ENCODE measurements at regions not wholly inside any gene's neighbourhood (a gene's known extent, or its start where the extent isn't known, plus 50 kb on each side); places are given as distances from the start of the nearest gene placed in this dataset.
"Not testable (repeated sequence)": the region's sequence is repeated elsewhere in the genome, so short reads cannot be mapped to it uniquely, and the experiment has no call there.

- peak; percentile 96 for FAIRE-seq
These were observed 144.7 kb upstream of the ZNF217 start for GRCh38 chr20:53738039-53738944.

- FAIRE-seq, result no peak
These were observed 143.9 kb upstream of the ZNF217 start for GRCh38 chr20:53737396-53738038.

- FAIRE-seq, result peak; percentile 85
These were observed 143.2 kb upstream of the ZNF217 start for GRCh38 chr20:53736757-53737395.

- FAIRE-seq, result no peak
These were observed 142.6 kb upstream of the ZNF217 start for GRCh38 chr20:53736122-53736756.

- peak; percentile 98 for FAIRE-seq
These were observed 142.0 kb upstream of the ZNF217 start for GRCh38 chr20:53735536-53736050.

DNA sequence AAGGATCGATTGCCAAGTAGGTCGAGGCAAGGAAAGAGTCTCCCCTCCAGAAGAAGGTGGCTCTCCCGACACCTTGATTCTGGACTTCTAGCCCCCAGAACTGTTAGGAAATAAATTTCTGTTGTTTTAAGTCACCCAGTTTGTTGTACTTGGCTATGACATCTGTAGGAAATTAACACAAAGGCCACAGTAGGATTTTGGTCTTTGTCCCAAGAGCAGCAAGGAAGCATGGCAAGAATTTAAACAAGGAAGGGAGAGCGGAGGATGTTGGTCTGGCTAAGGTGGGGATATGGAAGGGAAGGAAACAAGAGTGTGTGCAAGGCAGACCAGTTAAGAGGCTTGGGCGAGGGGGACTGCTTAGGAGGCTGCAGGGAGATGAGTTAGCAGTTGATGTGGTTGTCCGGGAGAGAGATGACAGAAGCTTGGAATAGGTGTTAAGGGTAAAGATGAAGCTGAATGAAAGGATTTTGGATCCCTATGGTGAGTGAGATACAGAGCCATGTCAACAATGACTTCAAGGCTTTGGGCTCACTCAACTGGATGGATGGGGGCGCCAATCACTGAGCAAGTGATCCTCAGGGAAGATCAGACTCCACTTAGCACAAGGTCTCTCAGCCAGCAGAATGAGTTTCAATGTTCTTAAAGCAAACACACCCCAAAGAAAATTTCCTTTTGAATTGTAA is 140.5 kb upstream of the ZNF217 start:
- FAIRE-seq, result no peak

DNA sequence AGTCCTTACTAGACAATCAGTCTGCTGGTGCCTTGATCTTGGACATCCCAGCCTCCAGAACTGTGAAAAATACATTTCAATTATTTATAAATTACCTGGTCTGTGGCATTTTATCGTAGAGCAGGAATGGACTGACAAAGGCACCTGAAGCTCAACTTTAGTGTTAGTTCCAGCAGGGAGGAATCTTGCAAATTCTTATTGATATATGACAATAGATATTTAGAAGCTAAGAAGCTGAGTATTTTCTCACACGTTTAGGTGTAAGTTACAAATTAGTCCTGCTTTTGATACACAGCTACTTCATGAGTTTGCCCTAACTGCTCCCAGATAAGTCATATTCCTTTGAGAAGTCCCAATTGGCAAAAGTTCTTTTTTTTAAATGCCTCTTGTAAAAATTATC is 138.0 kb upstream of the ZNF217 start:
- no peak for FAIRE-seq

DNA sequence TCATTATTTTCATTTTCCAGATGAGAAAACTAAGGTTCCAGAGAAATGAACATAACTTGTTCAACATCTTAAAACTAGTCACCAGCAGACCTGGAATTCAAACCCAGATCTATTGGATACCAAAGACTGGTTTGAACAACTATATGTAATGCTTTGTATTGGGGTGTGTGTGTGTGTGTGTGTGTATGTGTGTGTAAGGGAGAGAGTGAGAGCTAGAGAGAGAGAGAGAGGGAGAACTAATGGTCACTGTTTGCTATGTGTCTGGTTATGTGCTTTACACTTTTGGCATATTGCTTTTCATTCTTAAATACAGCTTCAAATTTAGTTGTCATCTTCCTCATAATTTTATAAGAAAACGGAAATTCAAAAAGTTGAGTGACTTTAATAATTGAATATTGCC is 134.7 kb upstream of the ZNF217 start:
- no peak for FAIRE-seq

DNA sequence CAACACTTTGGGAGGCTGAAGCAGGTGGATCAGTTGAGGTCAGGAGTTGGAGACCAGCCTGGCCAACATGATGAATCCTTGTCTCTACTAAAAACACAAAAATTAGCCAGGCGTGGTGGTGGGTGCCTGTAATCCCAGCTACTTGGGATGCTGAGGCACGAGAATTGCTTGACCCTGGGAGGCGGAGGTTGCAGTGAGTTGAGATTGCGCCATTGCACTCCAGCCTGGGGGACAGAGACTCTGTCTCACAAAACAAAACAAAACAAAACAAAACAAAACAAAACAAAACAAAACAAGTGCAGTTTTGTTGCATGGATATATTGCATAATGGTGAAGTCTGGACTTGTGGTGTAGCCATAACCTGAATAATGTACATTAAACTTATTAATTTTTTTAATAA is 133.6 kb upstream of the ZNF217 start:
- FAIRE-seq, result not testable (repeated sequence)

DNA sequence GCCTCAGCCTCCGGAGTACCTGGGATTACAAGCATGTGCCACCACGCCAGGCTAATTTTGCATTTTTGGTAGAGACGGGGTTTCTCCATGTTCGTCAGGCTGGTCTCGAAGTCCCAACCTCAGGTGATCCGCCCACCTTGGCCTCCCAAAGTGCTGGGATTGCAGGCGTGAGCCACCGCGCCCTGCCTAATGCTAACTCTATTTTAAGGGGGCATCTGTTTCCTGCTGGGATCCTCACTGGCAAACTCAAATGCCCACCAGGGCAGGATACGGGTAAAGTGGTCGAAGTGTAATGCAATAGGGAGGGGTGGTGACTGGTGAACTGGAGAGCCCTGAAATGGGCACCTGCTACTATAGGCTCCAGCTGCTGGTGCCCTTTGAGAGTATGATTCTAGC is 131.9 kb upstream of the ZNF217 start:
- FAIRE-seq, result no peak

GRCh38 chr20:53723621-53724020 is 130.0 kb upstream of the ZNF217 start:
- FAIRE-seq, result no peak

DNA sequence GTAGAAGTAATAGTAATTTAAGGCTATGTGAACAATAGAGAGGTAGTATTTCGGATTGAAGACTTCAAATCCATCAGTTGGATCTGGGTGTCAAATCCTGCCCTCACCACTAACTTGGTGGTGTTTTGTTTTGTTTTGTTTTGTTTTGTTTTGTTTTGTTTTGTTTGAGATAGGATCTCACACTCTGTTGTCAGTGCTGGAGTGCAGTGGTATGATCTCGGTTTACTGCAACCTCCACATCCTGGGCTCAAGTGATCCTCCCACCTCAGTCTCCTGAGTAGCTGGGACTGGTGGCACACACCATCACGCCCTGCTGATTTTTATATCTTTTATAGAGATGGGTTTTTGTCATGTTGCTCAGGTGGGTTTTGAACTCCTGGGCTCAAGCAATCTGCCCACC is 129.4 kb upstream of the ZNF217 start:
- no peak for FAIRE-seq

DNA sequence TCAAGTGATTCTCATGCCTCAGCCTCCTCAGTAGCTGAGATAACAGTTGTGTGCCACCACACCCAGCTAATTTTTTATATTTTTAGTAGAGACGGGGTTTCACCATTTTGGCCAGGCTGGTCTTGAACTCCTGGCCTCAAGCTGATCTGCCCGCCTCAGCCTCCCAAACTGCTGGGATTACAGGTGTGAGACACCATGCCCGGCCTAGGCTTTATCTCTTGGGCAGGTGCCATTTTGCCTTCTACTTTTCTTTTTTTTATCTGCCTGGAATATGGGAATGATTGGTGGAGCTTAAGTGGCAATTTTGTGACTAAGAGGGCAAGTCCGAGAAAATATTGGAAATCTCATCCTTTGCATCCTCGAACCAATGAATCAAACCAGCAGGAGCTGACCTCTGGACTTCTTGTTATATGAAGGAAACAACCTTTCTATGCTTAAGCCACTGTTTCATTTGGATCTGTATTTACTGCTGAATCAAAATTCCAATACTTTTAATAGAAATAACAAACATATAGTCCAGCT is 128.9 kb upstream of the ZNF217 start:
- FAIRE-seq, result no peak

GRCh38 chr20:53721445-53721963 is 127.9 kb upstream of the ZNF217 start:
- not testable (repeated sequence) for FAIRE-seq

GRCh38 chr20:53719171-53719803 is 125.6 kb upstream of the ZNF217 start:
- not testable (repeated sequence) for FAIRE-seq

DNA sequence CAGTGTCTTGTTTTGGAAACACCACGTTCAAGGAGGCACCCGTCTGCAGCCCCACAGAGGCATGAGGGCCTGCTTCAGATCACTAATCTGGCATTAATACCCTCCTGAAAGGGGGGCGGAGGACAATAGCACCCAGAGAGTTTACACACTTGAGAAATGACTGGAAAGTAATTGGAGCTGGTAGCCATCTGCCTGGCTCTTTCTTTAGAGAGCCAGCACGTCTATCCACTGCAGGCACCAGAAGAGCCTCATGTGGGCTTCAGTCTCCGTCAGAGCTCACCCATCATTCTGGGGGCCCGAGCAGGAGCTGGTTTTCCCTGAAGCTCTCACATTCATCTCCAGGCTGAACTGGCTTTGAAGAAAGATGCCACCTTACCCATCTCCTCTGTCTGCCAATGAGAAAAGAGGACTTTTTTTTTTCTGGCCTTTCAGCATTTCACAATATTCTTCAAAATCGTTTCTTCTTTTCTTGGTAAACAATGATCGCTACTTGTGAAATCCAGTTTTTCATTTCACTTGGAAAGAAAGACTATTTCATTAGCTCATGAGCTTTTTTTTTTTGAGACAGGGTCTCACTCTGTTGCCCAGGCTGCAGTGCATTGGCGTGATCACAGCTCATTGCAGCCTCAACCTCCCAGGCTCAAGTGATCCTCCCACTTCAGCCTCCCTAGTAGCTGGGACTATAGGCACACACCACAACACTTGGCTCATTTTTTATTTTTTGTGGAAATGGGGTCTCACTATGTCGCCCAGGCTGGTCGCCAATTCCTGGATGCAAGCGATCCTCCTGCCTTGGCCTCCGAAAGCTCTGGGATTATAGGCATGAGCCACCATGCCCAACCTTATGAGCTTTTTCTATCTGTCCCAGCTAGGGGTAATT is 124.7 kb upstream of the ZNF217 start:
- FAIRE-seq, result no peak

GRCh38 chr20:53716395-53716794 is 122.8 kb upstream of the ZNF217 start:
- FAIRE-seq, result no peak

- FAIRE-seq, result no peak
These were observed 120.9 kb upstream of the ZNF217 start for GRCh38 chr20:53714524-53714923.

DNA sequence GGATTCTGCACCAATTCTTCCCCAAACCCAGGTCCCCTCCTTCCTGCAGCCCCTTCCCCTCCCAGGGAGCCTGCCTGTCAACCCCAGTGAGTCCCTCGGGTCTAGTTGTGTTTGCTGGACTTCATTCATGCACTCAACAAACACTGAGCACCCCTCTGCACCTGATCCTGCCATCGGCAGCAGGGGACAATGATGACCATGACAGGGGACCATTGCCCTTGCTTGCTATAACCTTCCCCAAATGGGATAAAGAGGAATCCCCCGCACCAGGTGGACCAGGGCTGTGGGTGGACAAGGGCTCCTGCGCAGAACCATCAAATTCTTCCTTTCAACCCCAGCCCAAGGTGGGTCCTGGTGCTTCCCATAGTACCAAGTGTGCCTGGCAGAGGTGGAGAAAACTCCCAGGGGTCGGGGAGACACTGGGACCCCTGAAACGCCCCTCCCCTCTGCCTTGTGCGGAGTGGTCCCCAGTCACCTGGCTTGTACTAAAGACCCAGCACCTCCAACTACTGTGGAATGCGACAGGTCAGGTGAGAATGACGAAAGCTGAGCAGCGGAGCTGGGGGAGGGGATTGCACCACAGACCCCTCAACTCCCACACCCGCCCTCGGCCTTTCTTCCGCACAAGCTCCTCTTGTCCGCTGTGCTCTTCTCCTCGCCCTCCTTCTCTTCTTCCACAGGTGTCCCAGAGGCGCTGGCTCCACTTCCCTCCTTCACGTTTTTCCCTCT is 119.9 kb upstream of the ZNF217 start:
- no peak for FAIRE-seq

Data from G401.6 (cell line).